ENCODE measurements at regions not wholly inside any gene's neighbourhood (a gene's known extent, or its start where the extent isn't known, plus 50 kb on each side); places are given as distances from the start of the nearest gene placed in this dataset.

- TF ChIP-seq CTCF (optimal IDR thresholded peaks at IDR 0.05 in 1 of 3, IDR thresholded peaks at IDR 0.05 in 1 of 3, conservative IDR thresholded peaks at IDR 0.05 in 1 of 3; ENCODE audit: extremely low read depth in 1 of 3, insufficient read depth in 2 of 3, low read length in 3 of 3) (no peak), EZH2 (IDR thresholded peaks at IDR 0.05; ENCODE audit: low read length) (no peak)
These were observed 101.8 kb upstream of the OLFM3 start for GRCh38 chr1:102098536-102098935.

Data from keratinocyte (primary cell).